Right lobe of liver (tissue), 6 donors: ENCODE measurements at regions not wholly inside any gene's neighbourhood (a gene's known extent, or its start where the extent isn't known, plus 50 kb on each side); places are given as distances from the start of the nearest gene placed in this dataset.

Experiments
- ATAC-seq, 4 donors: fragments of 200-7000 bp; cut with Tn5 transposase; one replicate each; pipeline ENCODE4 v1.9.1; 2020; ENCODE audit warnings: mild to moderate bottlenecking in 4 of 4, moderate library complexity in 4 of 4
- DNase-seq, 3 donors: peaks; one replicate each; pipeline ENCODE4 v3.0.0-alpha.2; 2020
- H3K27ac ChIP-seq, 3 donors: fragments of 200-600 bp; one replicate each; pipeline ENCODE4 v1.8.0; 2022
- H3K27me3 ChIP-seq, 2 donors: fragments of 200-600 bp; one replicate each; pipeline ENCODE4 v1.8.0; 2022
- H3K36me3 ChIP-seq, 4 donors: fragments of 200-600 bp; sonication (generic) in 1 of 4; one replicate each; pipeline versions ENCODE4 v1.5.1 to v1.8.0; 2017 to 2022; ENCODE audit warnings: control low read depth in 1 of 4
- H3K4me1 ChIP-seq, 4 donors: fragments of 200-600 bp; sonication (generic) in 1 of 4; one replicate each; pipeline versions ENCODE4 v1.5.1 to v1.8.0; 2017 to 2022; ENCODE audit warnings: control low read depth in 1 of 4
- H3K4me3 ChIP-seq, 3 donors: fragments of 200-600 bp; one replicate each; pipeline ENCODE4 v1.8.0; 2022
- H3K9me3 ChIP-seq, 4 donors: fragments of 200-600 bp; sonication (generic) in 1 of 4; one replicate each; pipeline versions ENCODE4 v1.5.1 to v1.8.0; 2017 to 2022; ENCODE audit warnings: control low read depth in 1 of 4
- CTCF ChIP-seq, 4 donors: fragments of 200-600 bp in 3 of 4; fragments of 450-650 bp in 1 of 4; IDR thresholded peaks; one replicate each; pipeline versions ENCODE4 v1.5.1 to v1.8.0; 2016 to 2022; ENCODE audit warnings: antibody characterized with exemption in 4 of 4, mild to moderate bottlenecking in 2 of 4
- POLR2A ChIP-seq: fragments of 450-650 bp; IDR thresholded peaks from one replicate; pipeline ENCODE4 v1.6.1; 2017; ENCODE audit warnings: antibody characterized with exemption, mild to moderate bottlenecking
- WGBS: methylation state at CpG from one replicate; pipeline ENCODE4 v1.1.6; 2018; ENCODE audit warnings: low coverage, low lambda C conversion rate; ENCODE audit not compliant: insufficient coverage; ENCODE audit errors: missing lambda C conversion rate; 5-methylcytosine and 5-hydroxymethylcytosine counted together
- intact Hi-C, 2 donors: fragments of 100-400 bp; cut with DNase I; formaldehyde crosslinking; loops; one replicate each; pipeline versions ENCODE4 v1.11.2 to v1.14.1; 2022
- donor health status: DM: no; HTN: yes; CAD: no.
- donor health status: DM: no; HTN: no; CAD: no.
- donor health status: DM: no; HTN: no; CAD: no.
- donor health status: DM: no; HTN: yes; CAD: no.
- donor health status: DM: no; HTN: yes; CAD: no.

- DNase-seq (no peak), ATAC-seq (no peak)
- Histone ChIP-seq H3K9me3 (no peaks in the 10 kb centered on the region), H3K27ac (no peak overlapping the region), H3K27me3 (peaks cover 0 to 5% of the 10 kb centered on the region in 2 donors), H3K36me3 (no peaks in the 10 kb centered on the region), H3K4me1 (no peaks in the 10 kb centered on the region), H3K4me3 (no peak overlapping the region)
- TF ChIP-seq CTCF (IDR thresholded peaks at IDR 0.05) (no peak), POLR2A (no peak)
- intact Hi-C loops: no loop called here
- WGBS: 69% methylated on average over 3 of the region's 9 CpGs
Observed at GRCh38 chr22:47902646-47903180, 1140.3 kb downstream of the TBC1D22A start.

GRCh38 chr22:47901911-47902310, 1139.5 kb downstream of the TBC1D22A start:
- Histone ChIP-seq H3K27me3 (peaks cover 0 to 5% of the 10 kb centered on the region in 2 donors), H3K9me3 (no peaks in the 10 kb centered on the region), H3K4me3 (no peak overlapping the region), H3K27ac (no peak overlapping the region), H3K4me1 (no peaks in the 10 kb centered on the region), H3K36me3 (no peaks in the 10 kb centered on the region)
- WGBS: 64% methylated on average over 5 of the region's 6 CpGs
- no peak for DNase-seq
- ATAC-seq: no peak
- intact Hi-C loops: no loop called here
- no peak for TF ChIP-seq CTCF (IDR thresholded peaks at IDR 0.05)
- TF ChIP-seq POLR2A: no peak

- H3K27ac ChIP-seq: no peak overlapping the region
- intact Hi-C loops: no loop called here
- H3K27me3 ChIP-seq: peaks cover 0 to 5% of the 10 kb centered on the region in 2 donors
- H3K36me3 ChIP-seq: no peaks in the 10 kb centered on the region
- no peaks in the 10 kb centered on the region for H3K4me1 ChIP-seq
- ATAC-seq (no peak), DNase-seq (no peak)
- no peaks in the 10 kb centered on the region for H3K9me3 ChIP-seq
- no peak overlapping the region for H3K4me3 ChIP-seq
- 39% methylated on average over 4 of the region's 8 CpGs for WGBS
- TF ChIP-seq CTCF (IDR thresholded peaks at IDR 0.05) (no peak), POLR2A (no peak)
Observed at GRCh38 chr22:47899894-47900293, 1137.4 kb downstream of the TBC1D22A start.

GRCh38 chr22:47898946-47899345, 1136.5 kb downstream of the TBC1D22A start:
- WGBS: 45% methylated on average over 3 of the region's 3 CpGs
- ATAC-seq (no peak), DNase-seq (no peak)
- Histone ChIP-seq H3K27ac (no peak overlapping the region), H3K4me3 (no peak overlapping the region), H3K9me3 (no peaks in the 10 kb centered on the region), H3K27me3 (no peaks in the 10 kb centered on the region), H3K36me3 (no peaks in the 10 kb centered on the region), H3K4me1 (no peaks in the 10 kb centered on the region)
- TF ChIP-seq POLR2A: no peak
- no peak for TF ChIP-seq CTCF (IDR thresholded peaks at IDR 0.05)
- intact Hi-C loops: no loop called here

GRCh38 chr22:47891609-47892008, 1129.2 kb downstream of the TBC1D22A start:
- Histone ChIP-seq H3K27ac (no peak overlapping the region), H3K4me3 (no peak overlapping the region), H3K4me1 (no peaks in the 10 kb centered on the region), H3K36me3 (no peaks in the 10 kb centered on the region), H3K27me3 (no peaks in the 10 kb centered on the region), H3K9me3 (no peaks in the 10 kb centered on the region)
- DNase-seq (no peak), ATAC-seq (peak; percentile 22 to 79 (median 54))
- intact Hi-C loops: no loop called here
- TF ChIP-seq POLR2A (no peak), CTCF (IDR thresholded peaks at IDR 0.05) (no peak)
- WGBS: 34% methylated on average over 6 of the region's 6 CpGs
